A673 (cell line): ENCODE measurements at regions not wholly inside any gene's neighbourhood (a gene's known extent, or its start where the extent isn't known, plus 50 kb on each side); places are given as distances from the start of the nearest gene placed in this dataset.

ENCODE experiments used
- CTCF ChIP-seq: fragments of 300-800, 200-600 bp; sonication (generic); conservative IDR thresholded peaks from 2 replicates; pipeline ENCODE4 v1.5.1; 2017; ENCODE audit warnings: low read depth, mild to moderate bottlenecking, antibody characterized with exemption, low read length, moderate library complexity, mixed read lengths
- EZH2 ChIP-seq: fragments of 200-600 bp; sonication (generic); IDR thresholded peaks from 2 replicates; pipeline ENCODE4 v1.6.1; 2017; ENCODE audit warnings: borderline replicate concordance, low read depth, mild to moderate bottlenecking, mixed read lengths, antibody characterized with exemption, low read length; ENCODE audit not compliant: poor library complexity, severe bottlenecking

DNA sequence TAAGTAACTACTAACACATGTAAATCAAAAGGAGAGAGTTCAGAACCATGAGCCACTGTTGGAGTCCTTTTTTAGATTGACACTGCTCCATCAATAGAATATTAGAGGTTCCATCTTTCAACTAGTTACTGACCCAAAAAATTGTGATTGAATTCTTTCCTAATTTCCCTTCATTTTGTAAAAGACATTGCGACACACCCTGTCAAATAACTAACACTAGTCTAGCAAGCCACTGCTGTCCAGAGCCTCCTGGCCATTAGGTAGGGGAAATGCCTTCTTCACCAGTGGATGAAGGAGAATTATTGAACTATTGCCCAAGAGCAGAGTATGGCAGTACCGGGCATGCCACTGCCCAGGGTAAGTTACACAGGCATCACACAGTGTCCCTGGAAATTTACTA, 282.3 kb downstream of the FOXA2 start:
- TF ChIP-seq CTCF (no peak), EZH2 (no peak)
